Adipocyte (in vitro differentiated cells): ENCODE measurements at regions not wholly inside any gene's neighbourhood (a gene's known extent, or its start where the extent isn't known, plus 50 kb on each side); places are given as distances from the start of the nearest gene placed in this dataset.

Experiments used
- DNase-seq: peaks from one replicate; pipeline ENCODE4 v3.0.0-alpha.2; 2015; ENCODE audit warnings: low read depth
- H3K27me3 ChIP-seq: replicated peaks from 2 replicates; pipeline ENCODE4 v1.7.0; 2013; ENCODE audit warnings: mild to moderate bottlenecking, low read length, moderate library complexity; ENCODE audit not compliant: control insufficient read depth, insufficient read depth
- H3K36me3 ChIP-seq: 2 replicates; pipeline ENCODE4 v1.7.0; 2013; ENCODE audit warnings: low read length, mild to moderate bottlenecking, moderate library complexity; ENCODE audit not compliant: control insufficient read depth, insufficient read depth, severe bottlenecking
- H3K4me1 ChIP-seq: 2 replicates; pipeline ENCODE4 v1.7.0; 2013; ENCODE audit warnings: mild to moderate bottlenecking, low read length, moderate library complexity; ENCODE audit not compliant: control insufficient read depth, insufficient read depth
- H3K4me3 ChIP-seq: 2 replicates; pipeline ENCODE4 v1.7.0; 2013; ENCODE audit warnings: mild to moderate bottlenecking, low read length, moderate library complexity
- H3K9ac ChIP-seq: 2 replicates; pipeline ENCODE4 v1.7.0; 2013; ENCODE audit warnings: mild to moderate bottlenecking, low read length, moderate library complexity
- H3K9me3 ChIP-seq: 2 replicates; pipeline ENCODE4 v1.7.0; 2013; ENCODE audit warnings: mild to moderate bottlenecking, low read length, moderate library complexity; ENCODE audit not compliant: control insufficient read depth

DNA sequence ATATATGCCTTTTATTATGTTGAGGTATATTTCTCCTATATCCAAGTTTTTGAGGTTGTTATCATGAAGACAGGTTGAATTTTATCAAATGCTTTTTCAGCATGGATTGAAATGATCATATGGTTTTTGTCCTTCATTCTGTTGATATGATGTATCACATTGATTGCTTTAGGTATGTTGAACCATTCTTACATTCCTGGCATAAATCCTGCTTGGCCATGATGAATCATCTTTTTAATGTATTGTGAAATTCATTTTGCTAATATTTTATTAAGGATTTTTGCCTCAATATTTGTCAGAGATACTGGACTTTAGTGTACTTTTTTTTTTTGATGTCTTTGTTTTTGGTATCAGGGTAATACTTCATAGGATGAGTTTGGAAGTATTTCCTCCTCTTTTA lies 283.8 kb upstream of the C11orf87 start:
- Histone ChIP-seq H3K4me1 (no peaks in the 10 kb centered on the region), H3K9me3 (peaks cover 4% of the 10 kb centered on the region), H3K9ac (no peak overlapping the region), H3K36me3 (no peaks in the 10 kb centered on the region), H3K4me3 (no peak overlapping the region), H3K27me3 (no peaks in the 10 kb centered on the region)
- no peak for DNase-seq

DNA sequence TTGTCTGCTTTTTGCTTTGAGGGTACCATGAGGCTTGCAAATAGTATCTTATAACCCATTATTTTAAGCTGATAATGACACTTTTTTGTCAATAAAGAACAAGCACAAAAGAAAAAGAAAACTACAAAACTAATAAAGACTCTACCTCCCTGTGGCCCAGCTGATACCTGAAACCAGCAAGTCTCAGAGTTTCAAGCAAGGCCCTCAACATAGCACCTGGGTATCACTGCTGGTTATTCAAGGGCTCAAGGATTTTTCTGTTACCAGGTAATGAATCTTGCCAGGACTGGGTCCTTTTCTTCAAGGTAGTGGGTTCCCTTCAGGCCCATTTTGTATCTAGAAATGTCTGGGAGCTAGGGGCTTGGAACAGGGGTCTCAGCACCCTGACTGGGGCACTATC lies 281.6 kb upstream of the C11orf87 start:
- H3K9ac ChIP-seq = no peak overlapping the region
- H3K4me1 ChIP-seq = no peaks in the 10 kb centered on the region
- H3K4me3 ChIP-seq = no peak overlapping the region
- H3K27me3 ChIP-seq = no peaks in the 10 kb centered on the region
- no peaks in the 10 kb centered on the region for H3K36me3 ChIP-seq
- H3K9me3 ChIP-seq = peaks cover 4% of the 10 kb centered on the region
- DNase-seq = no peak

DNA sequence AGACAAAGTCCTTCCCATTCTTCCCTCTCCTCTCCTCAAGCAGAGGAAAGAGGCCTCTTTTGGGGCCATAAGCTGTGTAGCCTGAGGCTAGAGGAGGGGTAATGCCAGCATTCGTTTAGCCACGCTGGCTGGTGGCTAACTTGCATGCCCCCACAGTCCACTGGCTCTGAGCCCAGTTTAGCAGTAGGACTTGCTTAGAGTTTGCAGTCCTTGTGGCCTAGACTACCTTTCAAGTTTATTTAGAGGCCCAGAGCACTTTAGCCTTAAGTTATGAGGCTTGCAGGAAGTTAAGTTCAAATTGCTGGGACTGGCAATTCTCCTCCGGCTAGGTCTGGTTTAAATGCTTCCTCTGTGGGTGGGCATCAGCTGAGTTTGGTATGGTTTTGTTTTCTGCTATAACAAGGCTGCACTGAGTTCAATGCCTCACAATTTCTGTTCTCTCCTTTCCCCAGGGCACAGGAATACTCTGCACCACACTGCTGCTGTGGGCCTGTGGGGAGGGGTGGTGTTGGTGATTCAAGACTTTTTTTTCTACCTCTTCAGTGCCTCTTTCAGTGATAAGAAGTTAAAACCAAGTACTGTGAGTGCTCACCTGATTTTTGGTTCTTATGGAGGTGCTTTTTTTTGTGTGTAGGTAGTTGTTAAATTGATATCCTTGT lies 281.0 kb upstream of the C11orf87 start:
- no peak for DNase-seq
- no peak overlapping the region for H3K9ac ChIP-seq

DNA sequence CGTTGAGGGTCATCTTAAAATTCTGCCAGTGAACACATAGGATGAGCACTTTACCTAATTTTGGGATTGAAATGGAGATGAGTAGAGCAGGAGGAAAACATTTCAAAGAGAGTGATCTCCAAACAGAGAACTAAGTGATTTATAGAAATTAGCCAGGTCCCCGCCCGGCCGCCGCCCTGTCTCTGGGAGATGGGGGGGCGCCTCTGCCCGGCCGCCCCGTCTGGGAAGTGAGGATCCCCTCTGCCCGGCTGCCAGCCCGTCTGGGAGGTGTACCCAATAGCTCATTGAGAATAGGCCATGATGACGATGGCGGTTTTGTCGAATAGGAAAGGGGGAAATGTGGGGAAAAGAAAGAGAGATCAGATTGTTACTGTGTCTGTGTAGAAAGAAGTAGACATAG lies 276.7 kb upstream of the C11orf87 start:
- Histone ChIP-seq H3K27me3 (no peaks in the 10 kb centered on the region), H3K9ac (no peak overlapping the region), H3K4me3 (no peak overlapping the region), H3K4me1 (no peaks in the 10 kb centered on the region), H3K9me3 (no peaks in the 10 kb centered on the region), H3K36me3 (no peaks in the 10 kb centered on the region)
- no peak for DNase-seq

More for the DNA sequence above, 281.0 kb upstream of the C11orf87 start:
- Histone ChIP-seq H3K27me3 (no peaks in the 10 kb centered on the region), H3K4me3 (no peak overlapping the region), H3K4me1 (no peaks in the 10 kb centered on the region), H3K9me3 (peaks cover 4% of the 10 kb centered on the region), H3K36me3 (no peaks in the 10 kb centered on the region)

DNA sequence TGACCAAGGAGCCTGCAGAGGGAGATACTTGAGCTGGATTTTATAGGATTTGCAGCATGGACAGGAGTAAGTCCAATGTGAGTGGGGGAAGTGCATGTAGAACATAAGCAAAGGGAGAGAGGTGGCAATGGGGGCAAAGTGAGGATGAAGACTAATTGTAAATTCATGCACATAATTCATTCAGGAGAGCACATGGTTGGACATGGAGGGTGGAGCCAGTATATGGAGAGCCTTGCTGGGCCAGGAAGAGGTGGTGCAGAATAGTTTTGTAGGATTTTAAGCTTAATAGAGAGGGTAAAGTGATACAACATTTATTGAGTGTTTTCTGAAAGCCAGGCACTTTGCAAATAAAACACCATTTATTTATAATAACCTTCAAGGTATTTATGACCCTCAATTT lies 274.3 kb upstream of the C11orf87 start:
- Histone ChIP-seq H3K36me3 (no peaks in the 10 kb centered on the region), H3K4me3 (no peak overlapping the region), H3K27me3 (no peaks in the 10 kb centered on the region), H3K9me3 (no peaks in the 10 kb centered on the region), H3K4me1 (no peaks in the 10 kb centered on the region), H3K9ac (no peak overlapping the region)
- DNase-seq = no peak

DNA sequence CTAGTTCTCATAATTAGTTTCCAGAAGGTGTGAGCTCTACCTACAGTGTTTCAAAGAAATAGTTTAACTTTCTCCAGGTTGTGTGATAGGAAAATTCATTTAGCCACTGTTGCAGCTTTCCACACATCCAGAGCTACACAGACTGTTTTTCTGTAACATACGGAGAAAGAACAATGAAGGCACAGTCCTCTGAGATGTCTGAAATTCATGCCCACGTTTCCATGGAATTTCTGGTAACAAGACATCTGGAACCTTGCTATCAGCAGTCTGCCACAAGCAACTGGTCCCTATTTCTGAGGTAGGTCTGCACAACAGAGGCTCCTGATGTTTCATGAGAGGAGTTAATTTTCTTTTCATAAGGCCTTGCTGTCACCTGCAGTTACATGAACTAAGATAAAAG lies 273.3 kb upstream of the C11orf87 start:
- DNase-seq = no peak
- Histone ChIP-seq H3K4me1 (no peaks in the 10 kb centered on the region), H3K9ac (no peak overlapping the region), H3K36me3 (no peaks in the 10 kb centered on the region), H3K27me3 (no peaks in the 10 kb centered on the region), H3K9me3 (no peaks in the 10 kb centered on the region), H3K4me3 (no peak overlapping the region)

GRCh38 chr11:109150581-109150980 lies 271.4 kb upstream of the C11orf87 start:
- H3K4me1 ChIP-seq = no peaks in the 10 kb centered on the region
- H3K9ac ChIP-seq = no peak overlapping the region
- H3K36me3 ChIP-seq = no peaks in the 10 kb centered on the region
- no peak for DNase-seq
- no peak overlapping the region for H3K4me3 ChIP-seq
- H3K27me3 ChIP-seq = no peaks in the 10 kb centered on the region
- no peaks in the 10 kb centered on the region for H3K9me3 ChIP-seq

GRCh38 chr11:109153836-109154235 lies 268.2 kb upstream of the C11orf87 start:
- Histone ChIP-seq H3K4me1 (no peaks in the 10 kb centered on the region), H3K4me3 (no peak overlapping the region), H3K9me3 (peaks cover 10% of the 10 kb centered on the region), H3K36me3 (no peaks in the 10 kb centered on the region), H3K27me3 (no peaks in the 10 kb centered on the region), H3K9ac (no peak overlapping the region)
- DNase-seq = no peak

DNA sequence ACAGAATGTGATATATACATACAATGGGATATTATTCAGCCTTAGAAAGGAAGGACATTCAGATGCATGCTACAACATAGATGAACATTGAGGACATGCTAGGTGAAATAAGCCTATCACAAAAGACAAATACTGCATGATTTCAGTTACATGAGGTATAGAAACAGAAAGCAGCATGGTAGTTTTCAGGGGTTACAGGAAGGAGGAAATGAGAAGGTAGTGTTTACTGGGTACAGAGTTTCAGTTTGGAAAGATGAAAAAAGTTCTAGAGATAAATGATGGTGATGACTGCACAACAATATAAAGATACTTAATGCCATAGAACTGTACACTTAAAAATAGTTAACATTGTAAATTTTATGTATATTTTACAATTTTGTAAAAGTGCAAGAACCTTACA lies 266.7 kb upstream of the C11orf87 start:
- no peak for DNase-seq
- no peaks in the 10 kb centered on the region for H3K36me3 ChIP-seq
- H3K4me1 ChIP-seq = no peaks in the 10 kb centered on the region
- no peaks in the 10 kb centered on the region for H3K27me3 ChIP-seq
- no peak overlapping the region for H3K4me3 ChIP-seq
- H3K9me3 ChIP-seq = peaks cover 10% of the 10 kb centered on the region
- no peak overlapping the region for H3K9ac ChIP-seq

- no peak for DNase-seq
- Histone ChIP-seq H3K36me3 (no peaks in the 10 kb centered on the region), H3K9ac (no peak overlapping the region), H3K4me3 (no peak overlapping the region), H3K27me3 (no peaks in the 10 kb centered on the region), H3K4me1 (no peaks in the 10 kb centered on the region), H3K9me3 (no peaks in the 10 kb centered on the region)
Measured at GRCh38 chr11:109165035-109165434, 257.0 kb upstream of the C11orf87 start.

GRCh38 chr11:109166441-109166840 lies 255.5 kb upstream of the C11orf87 start:
- DNase-seq = no peak
- Histone ChIP-seq H3K36me3 (no peaks in the 10 kb centered on the region), H3K4me1 (no peaks in the 10 kb centered on the region), H3K4me3 (no peak overlapping the region), H3K9ac (no peak overlapping the region), H3K9me3 (no peaks in the 10 kb centered on the region), H3K27me3 (no peaks in the 10 kb centered on the region)

DNA sequence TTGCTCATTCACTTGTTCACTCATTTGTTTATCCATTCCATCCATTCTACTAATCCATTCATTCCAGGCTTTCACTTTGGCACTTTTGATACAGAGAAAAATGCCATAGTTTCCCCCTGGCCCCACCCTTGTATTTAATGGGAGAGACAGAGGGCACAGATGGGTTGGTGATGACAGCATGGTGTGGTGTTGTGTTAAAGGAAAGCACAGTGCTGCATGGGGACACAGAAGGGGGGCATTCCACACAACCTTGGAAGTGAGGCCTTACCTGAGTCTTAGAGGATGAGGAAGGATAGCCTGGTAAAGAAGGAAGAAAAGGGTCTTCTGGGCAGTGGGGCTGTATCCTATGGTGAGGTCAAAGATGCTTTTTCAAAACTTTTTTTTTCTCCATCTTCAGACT lies 248.5 kb upstream of the C11orf87 start:
- Histone ChIP-seq H3K9me3 (no peaks in the 10 kb centered on the region), H3K27me3 (no peaks in the 10 kb centered on the region), H3K4me1 (no peaks in the 10 kb centered on the region), H3K9ac (no peak overlapping the region), H3K4me3 (no peak overlapping the region), H3K36me3 (no peaks in the 10 kb centered on the region)
- DNase-seq = no peak
